ENCODE measurements at regions not wholly inside any gene's neighbourhood (a gene's known extent, or its start where the extent isn't known, plus 50 kb on each side); places are given as distances from the start of the nearest gene placed in this dataset.

- Histone ChIP-seq H3K4me2 (replicated peaks; ENCODE audit: low read depth, low read length, poor library complexity, severe bottlenecking) (no peak overlapping the region), H3K79me2 (ENCODE audit: control insufficient read depth, insufficient read depth, low read length) (no peaks in the 10 kb centered on the region), H4K20me1 (ENCODE audit: control insufficient read depth, insufficient read depth, low read length, poor library complexity, severe bottlenecking) (no peaks in the 10 kb centered on the region), H3K9ac (ENCODE audit: low read length) (no peak overlapping the region), H3K27me3 (replicated peaks in 1 of 4; ENCODE audit: control extremely low read depth in 1 of 4, control insufficient read depth in 3 of 4, insufficient read depth in 4 of 4, low read length in 3 of 4) (peaks cover 0 to 2% (median 0%) of the 10 kb centered on the region in 4 experiments), H3K9me3 (ENCODE audit: control extremely low read depth in 1 of 3, control insufficient read depth in 2 of 3, insufficient read depth in 1 of 3, low read length in 2 of 3) (peaks cover 0 to 3% (median 0%) of the 10 kb centered on the region in 3 donors), H3K4me3 (ENCODE audit: control extremely low read depth in 1 of 5, extremely low read depth in 1 of 5, insufficient read depth in 1 of 5, low read depth in 2 of 5, low read length in 4 of 5) (no peak overlapping the region), H3K4me1 (ENCODE audit: control insufficient read depth in 2 of 2, insufficient read depth in 2 of 2, low read length in 2 of 2) (no peaks in the 10 kb centered on the region), H3K27ac (ENCODE audit: low read length in 2 of 2) (no peak overlapping the region), H3K36me3 (replicated peaks in 1 of 2; ENCODE audit: control extremely low read depth in 1 of 2, control insufficient read depth in 1 of 2, extremely low read depth in 1 of 2, insufficient read depth in 2 of 2, low read length in 1 of 2) (no peaks in the 10 kb centered on the region), H2AFZ (ENCODE audit: insufficient read depth, low read depth, low read length, poor library complexity, severe bottlenecking) (no peak overlapping the region)
- DNase-seq = no peak
- 36% methylated on average over 23 of the region's 24 CpGs for WGBS (ENCODE audit: insufficient coverage)
- Mint-ChIP-seq H3K27ac (no peak overlapping the region), H3K27me3 (peaks cover 23% of the 10 kb centered on the region), H3K9me3 (ENCODE audit: insufficient read depth) (no peaks in the 10 kb centered on the region), H3K4me1 (no peaks in the 10 kb centered on the region), H3K4me3 (no peak overlapping the region)
- CTCF ChIA-PET = no interaction called here
- ATAC-seq (ENCODE audit: low read depth) = no peak
- POLR2A ChIA-PET = no interaction called here
- intact Hi-C loops (cut with micrococcal nuclease) = no loop called here
- TF ChIP-seq CTCF (IDR thresholded peaks at IDR 0.05) (no peak), EZH2 (IDR thresholded peaks at IDR 0.05; ENCODE audit: borderline replicate concordance, insufficient read depth, low read depth, low read length, poor library complexity, severe bottlenecking) (no peak)
These were observed 133.2 kb upstream of the ZBTB40 start for GRCh38 chr1:22318279-22318981.

GRCh38 chr1:22319608-22320007, 132.0 kb upstream of the ZBTB40 start:
- POLR2A ChIA-PET = no interaction called here

More at GRCh38 chr1:22319608-22320007, 132.0 kb upstream of the ZBTB40 start:
- H3K4me2 ChIP-seq (replicated peaks; ENCODE audit: low read depth, low read length, poor library complexity, severe bottlenecking) = no peak overlapping the region
- H3K27me3 ChIP-seq (replicated peaks in 1 of 4; ENCODE audit: control extremely low read depth in 1 of 4, control insufficient read depth in 3 of 4, insufficient read depth in 4 of 4, low read length in 3 of 4) = peaks cover 0 to 2% (median 0%) of the 10 kb centered on the region in 4 experiments
- no peak overlapping the region for H3K4me3 ChIP-seq (ENCODE audit: control extremely low read depth in 1 of 5, extremely low read depth in 1 of 5, insufficient read depth in 1 of 5, low read depth in 2 of 5, low read length in 4 of 5)
- no peaks in the 10 kb centered on the region for H3K4me1 Mint-ChIP-seq
- intact Hi-C loops (cut with micrococcal nuclease) = no loop called here
- H3K36me3 ChIP-seq (replicated peaks in 1 of 2; ENCODE audit: control extremely low read depth in 1 of 2, control insufficient read depth in 1 of 2, extremely low read depth in 1 of 2, insufficient read depth in 2 of 2, low read length in 1 of 2) = no peaks in the 10 kb centered on the region
- H2AFZ ChIP-seq (ENCODE audit: insufficient read depth, low read depth, low read length, poor library complexity, severe bottlenecking) = no peak overlapping the region
- no peaks in the 10 kb centered on the region for H4K20me1 ChIP-seq (ENCODE audit: control insufficient read depth, insufficient read depth, low read length, poor library complexity, severe bottlenecking)
- H3K9me3 Mint-ChIP-seq (ENCODE audit: insufficient read depth) = no peaks in the 10 kb centered on the region
- WGBS (ENCODE audit: insufficient coverage) = 98% methylated on average over 4 of the region's 5 CpGs
- no peak for DNase-seq
- H3K27me3 Mint-ChIP-seq = peaks cover 19% of the 10 kb centered on the region
- H3K4me3 Mint-ChIP-seq = no peak overlapping the region
- CTCF ChIA-PET = no interaction called here
- H3K9me3 ChIP-seq (ENCODE audit: control extremely low read depth in 1 of 3, control insufficient read depth in 2 of 3, insufficient read depth in 1 of 3, low read length in 2 of 3) = peaks cover 0 to 3% (median 0%) of the 10 kb centered on the region in 3 donors
- TF ChIP-seq CTCF (IDR thresholded peaks at IDR 0.05) = no peak
- TF ChIP-seq EZH2 (IDR thresholded peaks at IDR 0.05; ENCODE audit: borderline replicate concordance, insufficient read depth, low read depth, low read length, poor library complexity, severe bottlenecking) = no peak
- no peak overlapping the region for H3K9ac ChIP-seq (ENCODE audit: low read length)
- no peak overlapping the region for H3K27ac Mint-ChIP-seq
- H3K27ac ChIP-seq (ENCODE audit: low read length in 2 of 2) = no peak overlapping the region
- H3K79me2 ChIP-seq (ENCODE audit: control insufficient read depth, insufficient read depth, low read length) = no peaks in the 10 kb centered on the region
- H3K4me1 ChIP-seq (ENCODE audit: control insufficient read depth in 2 of 2, insufficient read depth in 2 of 2, low read length in 2 of 2) = no peaks in the 10 kb centered on the region
- no peak for ATAC-seq (ENCODE audit: low read depth)
